ENCODE measurements at regions not wholly inside any gene's neighbourhood (a gene's known extent, or its start where the extent isn't known, plus 50 kb on each side); places are given as distances from the start of the nearest gene placed in this dataset.
"Not testable (repeated sequence)": the region's sequence is repeated elsewhere in the genome, so short reads cannot be mapped to it uniquely, and the experiment has no call there.

- not testable (repeated sequence) for TF ChIP-seq CTCF (IDR thresholded peaks at IDR 0.05; ENCODE audit: low read depth, low read length, poor library complexity, severe bottlenecking); EZH2phosphoT487 (IDR thresholded peaks at IDR 0.05; ENCODE audit: borderline replicate concordance, low read length)
These were observed 86.7 kb upstream of the NUTM2F start for GRCh38 chr9:94415111-94415510.
